ENCODE measurements at regions not wholly inside any gene's neighbourhood (a gene's known extent, or its start where the extent isn't known, plus 50 kb on each side); places are given as distances from the start of the nearest gene placed in this dataset.

DNA sequence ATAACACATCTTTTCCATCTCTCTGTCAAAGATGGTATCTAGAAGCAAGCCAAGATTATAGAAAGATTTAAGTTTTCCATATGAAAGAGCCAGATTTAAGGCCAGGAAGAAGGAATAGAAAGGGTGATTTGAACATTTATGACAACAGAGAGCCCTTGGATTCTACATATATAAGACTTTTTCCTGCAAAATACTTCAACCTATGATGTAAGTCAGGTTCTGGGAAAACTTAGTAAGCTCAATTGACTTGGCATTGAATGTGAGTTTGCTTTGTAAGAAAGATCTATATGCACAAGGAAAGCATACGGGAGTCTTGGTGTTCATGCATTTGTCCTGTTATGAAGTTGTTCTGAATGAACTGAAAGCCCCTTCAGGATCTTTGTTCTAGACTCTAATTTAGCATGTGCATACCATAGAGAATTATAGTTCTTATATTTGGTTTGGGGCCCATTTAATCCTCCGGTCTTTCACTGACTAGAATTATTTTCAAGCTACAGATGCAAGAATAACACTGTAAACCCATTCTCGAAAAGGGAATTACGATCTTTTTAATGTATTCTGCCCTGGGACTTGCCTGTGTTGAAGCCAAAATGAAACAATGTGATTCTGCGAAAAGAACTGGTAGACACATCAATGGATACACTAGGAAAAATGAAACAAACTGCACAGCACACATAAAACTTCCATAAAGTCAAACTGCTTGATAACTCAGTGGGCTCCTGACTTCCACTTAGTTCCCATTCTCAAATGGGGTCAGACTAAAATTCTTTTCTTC is 152.8 kb downstream of the DISP1 start:
- TF ChIP-seq, protein P1, sequence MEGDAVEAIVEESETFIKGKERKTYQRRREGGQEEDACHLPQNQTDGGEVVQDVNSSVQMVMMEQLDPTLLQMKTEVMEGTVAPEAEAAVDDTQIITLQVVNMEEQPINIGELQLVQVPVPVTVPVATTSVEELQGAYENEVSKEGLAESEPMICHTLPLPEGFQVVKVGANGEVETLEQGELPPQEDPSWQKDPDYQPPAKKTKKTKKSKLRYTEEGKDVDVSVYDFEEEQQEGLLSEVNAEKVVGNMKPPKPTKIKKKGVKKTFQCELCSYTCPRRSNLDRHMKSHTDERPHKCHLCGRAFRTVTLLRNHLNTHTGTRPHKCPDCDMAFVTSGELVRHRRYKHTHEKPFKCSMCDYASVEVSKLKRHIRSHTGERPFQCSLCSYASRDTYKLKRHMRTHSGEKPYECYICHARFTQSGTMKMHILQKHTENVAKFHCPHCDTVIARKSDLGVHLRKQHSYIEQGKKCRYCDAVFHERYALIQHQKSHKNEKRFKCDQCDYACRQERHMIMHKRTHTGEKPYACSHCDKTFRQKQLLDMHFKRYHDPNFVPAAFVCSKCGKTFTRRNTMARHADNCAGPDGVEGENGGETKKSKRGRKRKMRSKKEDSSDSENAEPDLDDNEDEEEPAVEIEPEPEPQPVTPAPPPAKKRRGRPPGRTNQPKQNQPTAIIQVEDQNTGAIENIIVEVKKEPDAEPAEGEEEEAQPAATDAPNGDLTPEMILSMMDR (tag by site-specific recombination; IDR thresholded peaks at IDR 0.05), result no peak
- no peak for TF ChIP-seq YY1 (tag by site-specific recombination; IDR thresholded peaks at IDR 0.05)
- no peak for TF ChIP-seq ZNF311 (tag by site-specific recombination; IDR thresholded peaks at IDR 0.05; ENCODE audit: borderline replicate concordance)
- TF ChIP-seq, protein P2, sequence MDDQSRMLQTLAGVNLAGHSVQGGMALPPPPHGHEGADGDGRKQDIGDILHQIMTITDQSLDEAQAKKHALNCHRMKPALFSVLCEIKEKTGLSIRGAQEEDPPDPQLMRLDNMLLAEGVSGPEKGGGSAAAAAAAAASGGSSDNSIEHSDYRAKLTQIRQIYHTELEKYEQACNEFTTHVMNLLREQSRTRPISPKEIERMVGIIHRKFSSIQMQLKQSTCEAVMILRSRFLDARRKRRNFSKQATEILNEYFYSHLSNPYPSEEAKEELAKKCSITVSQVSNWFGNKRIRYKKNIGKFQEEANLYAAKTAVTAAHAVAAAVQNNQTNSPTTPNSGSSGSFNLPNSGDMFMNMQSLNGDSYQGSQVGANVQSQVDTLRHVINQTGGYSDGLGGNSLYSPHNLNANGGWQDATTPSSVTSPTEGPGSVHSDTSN (CRISPR knock-in tag; IDR thresholded peaks at IDR 0.05), result no peak
- no peak for TF ChIP-seq SALL2 (tag by site-specific recombination; IDR thresholded peaks at IDR 0.05; ENCODE audit: borderline replicate concordance)
- TF ChIP-seq ZNF184 (tag by site-specific recombination; IDR thresholded peaks at IDR 0.05), result no peak
- TF ChIP-seq ZEB2 (tag by site-specific recombination; IDR thresholded peaks at IDR 0.05), result no peak
- TF ChIP-seq ZNF514 (tag by site-specific recombination; IDR thresholded peaks at IDR 0.05), result no peak
- TF ChIP-seq ZNF560 (tag by site-specific recombination; IDR thresholded peaks at IDR 0.05; ENCODE audit: borderline replicate concordance), result no peak
- TF ChIP-seq, protein P3, sequence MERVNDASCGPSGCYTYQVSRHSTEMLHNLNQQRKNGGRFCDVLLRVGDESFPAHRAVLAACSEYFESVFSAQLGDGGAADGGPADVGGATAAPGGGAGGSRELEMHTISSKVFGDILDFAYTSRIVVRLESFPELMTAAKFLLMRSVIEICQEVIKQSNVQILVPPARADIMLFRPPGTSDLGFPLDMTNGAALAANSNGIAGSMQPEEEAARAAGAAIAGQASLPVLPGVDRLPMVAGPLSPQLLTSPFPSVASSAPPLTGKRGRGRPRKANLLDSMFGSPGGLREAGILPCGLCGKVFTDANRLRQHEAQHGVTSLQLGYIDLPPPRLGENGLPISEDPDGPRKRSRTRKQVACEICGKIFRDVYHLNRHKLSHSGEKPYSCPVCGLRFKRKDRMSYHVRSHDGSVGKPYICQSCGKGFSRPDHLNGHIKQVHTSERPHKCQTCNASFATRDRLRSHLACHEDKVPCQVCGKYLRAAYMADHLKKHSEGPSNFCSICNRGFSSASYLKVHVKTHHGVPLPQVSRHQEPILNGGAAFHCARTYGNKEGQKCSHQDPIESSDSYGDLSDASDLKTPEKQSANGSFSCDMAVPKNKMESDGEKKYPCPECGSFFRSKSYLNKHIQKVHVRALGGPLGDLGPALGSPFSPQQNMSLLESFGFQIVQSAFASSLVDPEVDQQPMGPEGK (tag by site-specific recombination; IDR thresholded peaks at IDR 0.05), result no peak
- TF ChIP-seq ZBTB1 (tag by site-specific recombination; IDR thresholded peaks at IDR 0.05), result no peak
- no peak for TF ChIP-seq SCRT2 (tag by site-specific recombination; IDR thresholded peaks at IDR 0.05)
- TF ChIP-seq ZBTB17 (tag by site-specific recombination; IDR thresholded peaks at IDR 0.05), result no peak
- TF ChIP-seq ZNF768 (tag by site-specific recombination; IDR thresholded peaks at IDR 0.05), result no peak
